ENCODE measurements at regions not wholly inside any gene's neighbourhood (a gene's known extent, or its start where the extent isn't known, plus 50 kb on each side); places are given as distances from the start of the nearest gene placed in this dataset.
A peak's percentile ranks its signal among the peaks of the same experiment; 100 is the strongest.

DNA sequence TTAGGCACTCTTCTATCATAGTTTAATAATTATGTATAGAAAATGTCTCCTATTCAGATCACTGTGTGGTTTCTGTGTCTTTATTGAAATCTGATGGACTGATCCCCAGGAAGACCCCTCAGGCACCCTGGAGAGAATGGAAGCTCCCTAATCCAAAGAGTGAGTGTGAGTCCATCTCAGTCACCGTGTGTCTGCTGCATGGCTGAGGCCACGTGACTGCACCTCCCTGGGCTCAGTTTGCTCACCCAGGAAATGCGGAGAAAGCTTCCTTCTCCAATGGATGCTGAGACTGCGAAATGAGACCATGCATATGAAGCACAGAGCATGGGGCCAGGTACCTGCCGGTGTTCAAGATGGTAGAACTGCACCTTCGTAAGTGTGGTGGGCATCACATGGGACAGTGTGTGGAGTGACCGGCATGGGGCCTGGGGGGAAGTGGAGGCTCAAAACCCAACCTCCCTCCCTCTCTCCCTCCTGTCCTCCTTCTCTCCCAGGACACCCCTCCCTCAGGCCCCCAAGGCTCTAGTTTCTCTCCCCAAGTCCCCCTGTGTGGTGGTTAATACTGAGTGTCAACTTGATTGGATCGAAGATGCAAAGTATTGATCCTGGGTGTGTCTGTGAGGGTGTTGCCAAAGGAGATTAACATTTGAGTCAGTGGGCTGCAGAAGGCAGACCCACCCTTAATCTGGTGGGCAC is 557.5 kb downstream of the PTPRU start:
- no peak for TF ChIP-seq CTCF (IDR thresholded peaks at IDR 0.05; ENCODE audit: unreplicated experiment)
- Mint-ChIP-seq H3K27ac (peak overlapping the region; percentile 64), H3K36me3 (ENCODE audit: insufficient read depth) (no peaks in the 10 kb centered on the region), H3K9me3 (ENCODE audit: low read depth) (peaks cover 11% of the 10 kb centered on the region), H3K27me3 (peaks cover 5% of the 10 kb centered on the region), H3K4me3 (ENCODE audit: low read depth) (no peak overlapping the region), H3K4me1 (ENCODE audit: low read depth) (no peaks in the 10 kb centered on the region)
- DNase-seq (ENCODE audit: low spot score, unreplicated experiment), result no peak

- peak; percentile 91 for DNase-seq (ENCODE audit: low spot score, unreplicated experiment)
- TF ChIP-seq CTCF (IDR thresholded peaks at IDR 0.05; ENCODE audit: unreplicated experiment), result peak; percentile 91
- Mint-ChIP-seq H3K9me3 (ENCODE audit: low read depth) (peaks cover 11% of the 10 kb centered on the region), H3K4me3 (ENCODE audit: low read depth) (no peak overlapping the region), H3K4me1 (ENCODE audit: low read depth) (no peaks in the 10 kb centered on the region), H3K27me3 (peaks cover 5% of the 10 kb centered on the region), H3K27ac (peak overlapping the region; percentile 64), H3K36me3 (ENCODE audit: insufficient read depth) (no peaks in the 10 kb centered on the region)
These were observed 556.8 kb downstream of the PTPRU start for GRCh38 chr1:29793101-29793546.

- Mint-ChIP-seq H3K36me3 (ENCODE audit: insufficient read depth) (no peaks in the 10 kb centered on the region), H3K4me3 (ENCODE audit: low read depth) (no peak overlapping the region), H3K4me1 (ENCODE audit: low read depth) (no peaks in the 10 kb centered on the region), H3K27me3 (peaks cover 5% of the 10 kb centered on the region), H3K27ac (no peak overlapping the region), H3K9me3 (ENCODE audit: low read depth) (peaks cover 3% of the 10 kb centered on the region)
- TF ChIP-seq CTCF (IDR thresholded peaks at IDR 0.05; ENCODE audit: unreplicated experiment), result no peak
- DNase-seq (ENCODE audit: low spot score, unreplicated experiment), result no peak
These were observed 553.6 kb downstream of the PTPRU start for GRCh38 chr1:29789910-29790247.

- no peak for DNase-seq (ENCODE audit: low spot score, unreplicated experiment)
- TF ChIP-seq CTCF (IDR thresholded peaks at IDR 0.05; ENCODE audit: unreplicated experiment), result no peak
- no peaks in the 10 kb centered on the region for H3K36me3 Mint-ChIP-seq (ENCODE audit: insufficient read depth)
- H3K27ac Mint-ChIP-seq, result no peak overlapping the region
- H3K4me3 Mint-ChIP-seq (ENCODE audit: low read depth), result no peak overlapping the region
- H3K9me3 Mint-ChIP-seq (ENCODE audit: low read depth), result no peaks in the 10 kb centered on the region
- H3K27me3 Mint-ChIP-seq, result peaks cover 5% of the 10 kb centered on the region
- no peaks in the 10 kb centered on the region for H3K4me1 Mint-ChIP-seq (ENCODE audit: low read depth)
These were observed 553.0 kb downstream of the PTPRU start for GRCh38 chr1:29789221-29789909.

DNA sequence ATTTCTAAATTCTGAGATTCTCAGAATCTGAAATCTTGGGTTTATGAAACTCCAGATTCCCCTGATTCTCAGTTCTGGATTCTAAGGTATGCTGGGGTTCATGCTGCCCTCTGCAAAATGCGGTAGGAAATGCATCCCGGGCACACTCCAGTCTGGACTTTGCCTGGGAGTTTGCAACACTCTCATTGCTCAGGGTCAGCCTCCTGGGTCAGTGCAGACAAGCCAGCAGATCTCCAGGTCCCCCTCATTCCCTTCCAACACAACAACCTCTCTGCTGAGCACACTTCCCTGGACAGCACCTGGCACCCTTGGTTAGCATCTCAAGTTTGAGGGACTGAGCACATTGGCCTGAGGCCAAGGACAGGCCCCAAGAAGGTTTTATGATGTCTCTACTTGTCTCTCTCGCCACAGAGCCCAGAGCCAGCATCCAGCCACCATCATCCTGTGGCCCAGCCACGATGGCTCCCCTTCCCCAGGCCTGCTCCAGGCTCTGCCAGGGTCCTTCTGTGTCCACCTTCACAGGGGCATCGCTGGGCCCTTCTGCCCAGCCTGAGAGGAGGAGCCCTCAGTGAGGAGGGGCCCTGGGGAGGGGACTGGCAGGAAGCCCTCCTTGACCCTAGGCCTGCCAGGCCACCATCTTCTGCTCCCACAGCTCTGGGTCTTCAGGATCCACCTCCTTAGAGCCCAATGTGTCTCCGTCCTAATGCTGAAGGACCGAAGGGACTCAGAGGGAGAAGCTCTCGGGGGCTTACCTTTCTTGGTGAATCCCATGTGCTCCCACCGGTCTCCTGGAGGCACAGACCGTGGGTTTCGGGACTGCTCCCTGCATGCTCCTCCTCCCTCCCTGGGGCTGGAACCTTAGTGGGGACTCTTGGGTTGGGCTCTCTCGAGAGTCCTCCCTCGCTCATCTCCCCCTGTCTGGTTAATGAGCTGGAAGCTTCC is 550.7 kb downstream of the PTPRU start:
- Mint-ChIP-seq H3K4me1 (ENCODE audit: low read depth) (no peaks in the 10 kb centered on the region), H3K9me3 (ENCODE audit: low read depth) (no peaks in the 10 kb centered on the region), H3K4me3 (ENCODE audit: low read depth) (no peak overlapping the region), H3K27me3 (peaks cover 6% of the 10 kb centered on the region), H3K27ac (no peak overlapping the region), H3K36me3 (ENCODE audit: insufficient read depth) (no peaks in the 10 kb centered on the region)
- TF ChIP-seq CTCF (IDR thresholded peaks at IDR 0.05; ENCODE audit: unreplicated experiment), result no peak
- DNase-seq (ENCODE audit: low spot score, unreplicated experiment), result no peak

Data from progenitor cell of endocrine pancreas (in vitro differentiated cells).